GM18873 (cell line): ENCODE measurements at regions not wholly inside any gene's neighbourhood (a gene's known extent, or its start where the extent isn't known, plus 50 kb on each side); places are given as distances from the start of the nearest gene placed in this dataset.
"Not testable (repeated sequence)": the region's sequence is repeated elsewhere in the genome, so short reads cannot be mapped to it uniquely, and the experiment has no call there.

Source experiments
- ATAC-seq: cut with Tn5 transposase; IDR thresholded peaks from one replicate; pipeline ENCODE4 v1.9.1; 2021; ENCODE audit warnings: mild to moderate bottlenecking, moderate library complexity, moderate number of reproducible peaks; ENCODE audit not compliant: unreplicated experiment, low FRiP score

DNA sequence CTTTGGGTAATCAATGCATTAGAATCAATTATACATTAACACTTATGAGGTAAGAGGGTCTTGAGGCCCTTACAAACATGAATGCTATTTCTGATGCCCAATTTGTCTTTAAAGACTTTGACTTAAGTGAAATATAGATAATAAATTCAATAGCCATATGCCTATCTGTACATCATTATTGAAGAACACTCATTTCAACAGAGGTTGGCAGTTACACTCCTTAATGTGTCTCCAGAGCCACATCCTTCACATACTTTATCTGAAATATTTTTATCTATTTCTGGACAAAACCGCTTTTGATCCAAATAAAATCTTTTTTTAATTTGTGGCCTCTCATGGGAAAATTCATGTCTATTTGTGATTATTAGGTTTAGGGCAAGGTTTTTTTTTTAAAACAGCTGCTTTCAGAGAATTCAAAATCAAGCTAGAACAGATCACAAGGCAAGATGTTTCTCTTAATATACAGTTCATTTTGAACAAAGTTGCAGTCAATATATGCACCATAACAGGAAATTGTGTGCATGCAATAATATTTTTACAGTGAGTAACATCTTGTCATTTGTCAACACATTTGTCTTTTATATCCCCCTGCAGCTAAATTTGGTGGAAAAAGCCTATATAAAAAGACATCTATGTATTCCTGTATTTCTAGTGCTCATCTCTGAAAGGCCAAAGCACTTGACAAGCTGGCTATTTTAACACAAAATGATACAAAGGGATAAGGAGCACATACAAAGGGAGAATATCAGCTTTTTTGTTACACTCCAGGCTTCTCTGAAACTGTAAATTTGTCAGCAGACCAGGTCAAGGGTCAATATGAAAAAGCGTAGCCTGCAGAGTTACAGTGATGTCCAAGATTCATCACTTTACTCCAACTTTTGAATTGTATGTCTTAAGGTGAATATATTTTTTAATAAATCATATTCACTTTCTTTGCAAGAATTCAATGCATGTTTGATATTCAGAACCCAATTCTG lies 146.2 kb upstream of the DPH6 start:
- ATAC-seq: no peak

DNA sequence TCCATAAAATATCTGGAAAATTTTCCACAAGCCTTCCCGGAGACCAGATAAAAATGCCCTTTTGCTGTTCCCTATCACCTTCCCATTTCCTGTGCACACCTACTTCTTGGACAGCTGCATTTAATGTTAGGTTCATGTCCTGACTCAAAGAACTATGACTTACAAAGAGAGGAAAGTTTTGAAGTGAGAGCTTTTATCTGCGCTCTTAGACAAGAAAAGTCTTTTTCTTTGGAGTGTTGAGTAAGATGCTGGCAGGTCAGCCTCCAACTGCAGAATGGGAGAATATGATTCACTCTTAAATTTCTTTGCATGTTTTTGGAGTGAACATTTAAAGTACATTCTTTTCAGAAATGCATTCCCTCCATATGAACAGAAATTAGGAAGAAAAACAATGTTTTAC lies 147.3 kb upstream of the DPH6 start:
- ATAC-seq: no peak

DNA sequence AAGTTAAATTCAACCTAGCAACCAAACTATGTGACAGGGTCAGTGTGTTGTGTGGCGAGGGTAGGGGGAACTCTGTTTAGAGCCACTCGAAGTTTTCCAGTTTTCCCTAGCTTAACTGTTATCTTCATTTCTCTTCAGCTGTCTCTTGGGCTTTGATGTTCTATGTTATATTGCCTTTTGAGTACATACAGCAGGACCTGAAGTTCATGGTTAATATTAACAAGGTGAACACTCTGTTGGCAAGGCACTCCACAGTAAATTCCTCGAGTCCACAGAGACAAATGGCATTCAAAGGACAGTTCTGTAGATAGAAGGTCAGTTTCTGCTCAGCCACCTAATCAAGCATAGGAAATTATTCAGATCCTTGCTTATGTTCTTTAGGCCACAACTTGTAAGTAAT lies 147.9 kb upstream of the DPH6 start:
- ATAC-seq: no peak

DNA sequence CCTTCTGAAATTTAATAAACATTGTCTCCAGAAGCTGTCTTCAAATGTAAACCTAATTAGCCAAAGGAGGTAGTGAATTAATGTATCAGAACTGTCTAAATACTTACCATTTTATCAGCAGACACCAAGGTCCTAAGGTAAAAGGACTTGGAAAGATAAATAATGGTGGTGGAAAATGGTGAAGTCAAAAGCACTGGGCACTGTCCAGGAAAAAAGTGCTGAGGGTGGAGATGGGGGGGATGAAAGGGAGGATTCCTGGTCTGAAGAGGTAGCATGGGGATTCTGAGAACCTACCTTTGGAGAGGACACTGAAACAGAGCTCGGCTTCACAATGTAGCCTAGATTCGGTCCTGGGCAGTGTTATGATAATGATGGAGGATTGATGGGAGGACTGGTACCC lies 149.0 kb upstream of the DPH6 start:
- ATAC-seq: no peak

DNA sequence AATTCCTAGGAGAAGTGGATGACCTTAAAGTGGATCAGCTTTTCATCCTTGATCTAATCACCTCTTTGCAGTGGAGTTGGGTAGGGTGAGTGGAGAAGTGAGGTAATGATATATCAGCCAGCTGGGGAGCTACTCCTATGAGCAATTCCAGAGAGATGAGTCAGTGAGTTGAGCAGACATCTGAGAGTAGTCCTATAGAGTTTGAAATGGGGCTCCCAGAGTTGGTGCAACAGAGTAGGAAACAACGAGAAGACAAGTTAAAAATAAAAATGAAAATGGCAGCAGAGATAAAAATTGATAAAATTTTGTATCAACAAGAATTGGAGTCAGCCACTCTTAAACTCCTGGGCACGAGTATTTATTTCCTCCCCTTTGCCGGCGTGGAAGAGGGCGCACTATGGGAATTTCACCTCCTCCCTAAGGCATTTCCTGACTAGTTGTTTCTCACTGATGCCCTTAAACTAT lies 150.8 kb upstream of the DPH6 start:
- ATAC-seq: no peak

DNA sequence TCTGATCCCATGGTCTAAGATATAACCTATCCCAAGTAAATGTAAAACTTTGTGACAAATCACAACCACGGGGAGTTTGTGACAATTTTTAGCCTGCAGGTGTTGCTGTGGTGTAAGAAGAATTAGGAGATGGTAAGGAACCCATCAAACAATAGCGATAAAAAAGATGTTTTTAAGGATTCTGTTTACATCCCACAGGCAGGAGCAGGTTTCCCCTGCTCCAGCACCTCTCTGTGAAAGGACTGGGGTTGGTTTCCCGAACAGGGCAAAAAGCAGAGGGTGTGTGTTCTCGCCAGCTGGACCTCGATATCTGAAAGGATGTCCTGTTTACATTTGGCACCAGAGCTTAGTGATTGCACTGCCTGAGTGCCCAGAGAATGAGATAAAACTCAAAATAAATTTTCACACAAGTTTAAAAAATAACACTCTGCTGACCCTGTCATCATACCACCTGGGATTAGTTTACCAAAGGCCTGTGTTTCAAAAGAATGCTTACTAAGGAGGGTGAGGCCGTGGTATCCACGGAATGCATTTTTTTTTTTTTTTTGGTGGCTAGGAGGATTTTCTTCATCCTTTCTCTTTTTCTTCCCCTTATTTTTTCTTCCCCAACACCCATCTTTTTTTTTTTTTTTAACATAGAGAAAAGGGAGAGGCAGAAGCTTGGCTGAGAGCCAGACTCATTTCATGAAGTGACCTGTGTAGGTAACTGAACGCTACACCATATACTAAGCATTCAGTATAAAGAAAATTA lies 151.8 kb upstream of the DPH6 start:
- no peak for ATAC-seq

DNA sequence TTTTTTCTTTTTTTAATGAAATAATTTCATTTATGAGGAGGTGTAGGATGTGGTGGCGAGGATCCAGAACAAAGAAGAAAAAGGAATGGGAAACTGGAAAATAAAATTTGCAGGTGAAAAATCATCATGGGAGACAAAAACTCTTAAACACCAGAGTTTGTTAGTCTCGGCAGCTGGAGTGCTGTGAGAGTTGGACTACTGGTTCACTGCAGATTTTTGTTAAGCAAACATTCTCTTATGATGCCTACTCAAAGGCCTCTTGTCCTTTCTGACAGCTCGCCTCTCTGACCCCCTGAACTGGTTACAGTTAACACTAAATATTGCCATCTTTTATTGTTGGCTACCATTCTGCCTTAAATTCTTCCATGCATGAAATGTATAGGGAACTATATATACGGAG lies 152.4 kb upstream of the DPH6 start:
- ATAC-seq: no peak

DNA sequence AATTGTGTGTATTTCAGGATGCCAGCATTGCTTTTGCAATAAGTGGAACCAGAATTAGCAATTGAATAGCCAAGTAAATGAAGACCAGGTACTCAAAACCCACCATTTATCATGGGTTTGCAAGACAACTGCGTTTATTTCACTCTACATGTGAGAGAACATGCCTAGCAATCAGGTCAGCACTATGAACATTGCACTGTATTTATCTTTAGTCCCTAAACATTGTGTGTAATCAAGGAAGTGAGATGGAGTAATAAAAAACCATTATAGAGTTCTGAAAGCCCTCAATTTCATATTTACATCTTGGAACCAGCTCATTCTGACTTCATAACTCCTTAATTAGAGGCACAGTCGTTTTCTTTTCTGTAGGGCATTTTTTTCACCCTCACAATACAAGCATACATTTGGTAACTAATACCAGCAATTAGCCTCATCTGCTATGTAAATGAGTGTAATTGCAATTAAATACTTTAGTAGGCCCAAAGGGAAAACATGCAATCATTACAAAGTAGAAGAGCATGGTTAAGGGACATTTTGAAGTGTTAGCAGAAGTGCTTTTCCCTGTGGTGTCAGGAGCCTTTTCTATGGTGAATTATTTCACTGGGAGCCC lies 153.1 kb upstream of the DPH6 start:
- no peak for ATAC-seq

DNA sequence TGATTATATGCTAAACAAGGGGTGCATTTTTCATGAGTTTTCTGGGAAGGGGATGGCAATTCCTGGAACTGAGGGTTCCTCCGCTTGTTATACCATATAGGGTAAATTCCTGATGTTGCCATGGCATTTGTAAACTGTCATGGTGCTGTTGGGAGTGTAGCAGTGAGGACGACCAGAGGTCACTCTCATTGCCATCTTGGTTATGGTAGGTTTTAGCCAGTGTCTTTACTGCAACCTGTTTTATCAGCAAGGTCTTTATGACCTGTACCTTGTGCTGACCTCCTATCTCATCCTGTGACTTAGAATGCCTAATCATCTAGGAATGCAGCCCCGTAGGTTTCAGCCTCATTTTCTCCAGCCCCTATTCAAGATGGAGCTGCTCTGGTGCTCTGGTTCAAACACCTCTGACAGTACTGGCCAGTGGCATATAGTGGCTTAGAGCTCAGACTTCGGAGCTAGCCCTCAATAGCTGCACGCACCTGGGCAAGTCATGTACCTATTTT lies 154.2 kb upstream of the DPH6 start:
- ATAC-seq: not testable (repeated sequence)

DNA sequence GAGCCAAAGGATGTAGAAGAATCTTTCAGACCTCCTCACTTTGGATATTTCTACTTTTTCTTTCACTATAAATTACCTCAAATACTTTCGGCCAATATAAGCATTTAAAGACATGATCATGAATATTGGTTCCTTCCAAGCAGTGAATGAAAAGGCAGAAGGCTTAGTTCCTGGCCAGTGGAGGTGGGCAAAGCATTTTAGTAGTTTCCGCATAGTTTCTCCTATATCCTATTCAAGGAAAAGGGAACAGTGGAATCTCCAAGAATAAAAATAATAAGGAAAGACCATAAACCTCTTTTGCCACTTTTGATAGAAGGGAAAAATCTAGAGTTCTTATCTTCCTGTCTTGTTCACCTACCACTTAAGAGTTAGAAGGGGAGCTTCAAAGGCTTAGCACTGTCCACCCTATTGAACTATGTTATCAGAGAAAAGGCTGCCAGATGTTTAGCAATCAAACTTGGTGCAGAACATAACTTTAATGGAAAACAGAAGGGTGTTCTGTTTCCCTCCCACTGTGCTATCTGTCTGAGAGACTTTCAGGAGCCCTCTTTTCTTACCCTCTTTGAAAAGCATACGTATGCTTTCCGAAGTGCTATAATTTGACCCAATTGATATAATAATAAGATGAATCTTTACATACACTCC lies 155.6 kb upstream of the DPH6 start:
- no peak for ATAC-seq

DNA sequence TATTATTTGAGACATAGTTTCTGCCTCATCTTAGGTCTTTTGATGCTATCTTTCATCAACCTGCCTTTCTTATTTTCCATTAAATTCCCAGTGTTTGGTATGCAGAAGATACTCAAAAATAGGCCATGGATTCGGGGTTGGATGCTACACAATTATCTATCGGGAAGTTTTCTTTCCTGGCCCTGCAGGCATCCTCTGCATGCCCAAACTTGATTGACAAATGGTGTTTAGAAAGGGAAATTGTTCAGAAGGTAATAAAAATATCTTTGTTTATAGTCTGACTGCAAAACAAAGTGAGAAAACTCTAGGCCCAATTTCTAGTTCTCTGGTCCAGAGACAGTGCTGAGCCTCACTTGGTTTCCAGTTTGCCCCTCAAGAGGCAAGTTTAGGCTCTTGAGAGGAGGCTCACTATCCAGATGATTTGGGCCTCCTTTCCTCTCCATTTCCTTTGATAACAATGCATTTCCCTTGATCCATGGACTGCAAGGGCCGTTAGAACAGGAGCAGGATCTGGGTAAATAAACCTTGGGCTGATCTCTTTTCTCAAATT lies 157.1 kb upstream of the DPH6 start:
- ATAC-seq: no peak

DNA sequence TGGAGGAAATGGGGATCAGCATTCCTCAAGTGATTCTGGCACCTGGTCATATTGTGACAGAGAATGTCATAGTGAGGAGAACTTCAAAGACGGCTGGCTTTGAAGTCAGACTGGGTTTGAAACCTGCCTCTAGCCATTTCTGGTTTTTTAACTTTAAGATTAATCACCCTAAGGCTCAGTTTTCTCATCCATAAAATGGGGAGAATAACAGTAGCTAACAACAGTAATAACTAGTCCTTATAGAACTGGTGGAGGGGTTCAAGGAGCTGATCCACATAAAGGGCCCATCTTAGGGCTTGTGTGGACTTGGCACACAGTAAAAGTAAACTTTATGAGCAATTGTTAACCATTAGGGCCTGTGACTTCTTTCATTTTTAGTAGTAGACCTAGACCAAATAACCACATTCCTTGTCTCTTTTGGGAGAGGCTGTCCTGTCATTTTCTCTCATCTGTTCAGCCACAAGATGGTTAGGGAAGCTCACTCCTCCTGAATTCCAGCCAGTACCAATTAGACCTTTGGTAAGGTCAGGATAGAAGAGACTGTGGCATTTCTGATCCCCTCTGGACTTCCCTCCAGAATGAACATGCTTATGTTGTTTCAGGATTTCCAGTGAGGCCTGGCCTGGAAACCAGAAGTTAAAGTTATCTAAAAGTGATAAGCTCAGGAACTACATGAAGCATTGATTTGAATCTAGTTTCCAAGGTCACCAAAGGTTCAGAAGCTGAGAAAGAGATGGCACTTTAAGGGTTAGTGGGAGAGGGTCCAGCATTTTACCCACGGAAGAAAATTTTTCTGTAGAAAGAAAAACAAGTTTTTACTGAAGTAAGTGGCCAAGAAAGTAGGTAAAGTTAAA lies 159.3 kb upstream of the DPH6 start:
- no peak for ATAC-seq

DNA sequence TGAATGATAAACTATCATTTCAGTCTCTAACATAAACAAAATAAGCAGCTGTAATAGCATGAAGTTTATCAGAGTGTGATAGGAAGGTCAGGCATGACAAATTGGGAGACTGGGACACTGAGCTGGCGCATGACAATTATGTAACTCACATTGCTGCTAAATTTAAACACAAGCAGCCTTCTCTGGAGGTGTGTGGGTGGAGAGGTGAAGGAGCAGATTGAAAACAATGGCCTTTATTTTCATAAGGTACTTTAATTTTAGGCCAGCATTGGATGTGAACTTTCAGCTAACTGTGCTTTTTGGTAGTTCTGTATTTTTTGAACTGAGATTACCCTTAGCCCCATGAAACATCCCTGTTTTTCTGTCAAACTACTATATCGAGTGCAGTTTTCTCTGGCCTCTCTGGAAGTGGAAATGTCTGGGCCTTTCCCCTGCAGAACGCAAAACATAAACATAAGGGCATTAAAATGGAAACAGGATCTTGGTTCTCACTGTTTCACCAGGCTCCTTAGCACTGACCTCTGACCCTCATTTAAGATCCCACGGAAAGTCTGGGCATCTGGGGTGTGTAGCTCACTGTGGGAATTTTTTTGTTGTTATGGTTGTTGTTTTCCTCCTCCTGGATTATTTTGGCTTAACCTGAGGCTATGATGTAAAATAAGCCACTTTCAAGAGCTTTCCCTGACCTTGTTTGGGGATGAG lies 160.1 kb upstream of the DPH6 start:
- no peak for ATAC-seq

DNA sequence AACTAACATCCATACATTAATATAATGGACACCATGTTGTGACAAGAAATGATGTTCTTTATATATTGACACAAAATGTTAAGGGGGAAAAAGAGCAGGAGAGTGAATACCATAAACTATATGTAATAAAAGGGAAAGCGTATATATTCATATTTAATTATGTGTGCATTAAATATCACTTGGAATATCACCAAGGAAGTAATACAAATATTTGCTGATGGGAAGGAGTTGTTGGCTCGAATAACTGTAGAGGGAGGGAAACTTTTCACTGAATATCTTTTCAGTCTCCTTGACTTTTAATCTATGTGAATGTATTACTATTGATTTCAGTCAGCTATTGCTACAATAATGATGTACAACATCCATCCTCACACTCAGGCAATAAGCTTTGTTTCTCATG lies 167.0 kb upstream of the DPH6 start:
- no peak for ATAC-seq

DNA sequence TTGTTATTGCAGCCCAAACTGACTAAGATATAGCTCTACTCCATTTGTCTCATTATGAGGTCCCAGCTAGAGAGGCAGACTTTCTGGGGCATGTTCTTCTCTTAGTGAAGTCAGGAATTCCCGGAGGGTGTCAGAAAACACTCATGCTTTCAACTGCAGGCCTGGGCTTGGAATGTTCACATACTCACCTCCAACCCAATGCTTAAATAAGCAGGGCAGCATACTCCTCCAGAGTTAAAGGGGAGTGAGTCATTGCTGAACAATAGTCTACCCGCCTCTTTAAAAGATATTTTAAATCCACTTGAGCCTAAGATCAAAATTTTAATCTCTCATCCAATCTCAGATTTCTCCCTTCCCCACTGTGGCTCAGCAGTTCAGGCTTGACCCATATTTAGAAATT lies 167.8 kb upstream of the DPH6 start:
- ATAC-seq: no peak

DNA sequence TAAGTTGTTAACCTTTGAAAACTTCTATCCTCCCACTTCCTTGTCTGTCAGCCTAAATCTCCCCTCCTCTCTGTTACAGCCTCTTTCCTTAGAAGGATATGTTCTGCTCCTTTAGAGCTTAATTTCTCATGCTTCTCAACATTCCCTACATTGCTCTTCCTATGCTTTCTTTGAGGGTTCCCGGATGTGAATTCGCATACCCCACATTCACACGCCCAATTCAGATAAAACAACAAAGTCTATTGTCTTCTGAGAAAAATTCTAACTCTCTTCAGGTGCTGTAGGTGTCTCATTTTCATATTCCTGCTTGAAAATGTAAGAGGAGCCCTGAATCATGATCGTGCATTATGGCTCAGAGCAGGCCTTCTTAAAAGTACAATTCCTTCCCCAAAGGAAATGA lies 171.8 kb upstream of the DPH6 start:
- ATAC-seq: no peak

DNA sequence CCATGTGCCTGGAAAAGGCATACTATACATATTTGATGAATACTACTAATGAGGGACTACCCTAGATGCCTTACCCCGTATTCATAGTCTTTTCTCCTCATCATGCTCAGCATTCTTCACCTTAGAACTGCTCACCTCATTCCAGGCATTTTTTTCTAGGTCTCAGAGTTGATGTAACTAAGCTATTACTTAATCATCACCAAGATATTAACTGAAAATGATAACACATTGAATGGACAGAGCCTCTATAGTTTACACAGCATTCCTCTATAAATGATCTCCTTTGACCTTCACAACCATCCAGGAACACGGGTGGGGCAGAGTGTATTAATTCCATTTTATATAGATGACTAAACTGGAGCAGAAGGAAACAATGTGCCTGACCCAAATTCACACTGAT lies 174.1 kb upstream of the DPH6 start:
- ATAC-seq: no peak

DNA sequence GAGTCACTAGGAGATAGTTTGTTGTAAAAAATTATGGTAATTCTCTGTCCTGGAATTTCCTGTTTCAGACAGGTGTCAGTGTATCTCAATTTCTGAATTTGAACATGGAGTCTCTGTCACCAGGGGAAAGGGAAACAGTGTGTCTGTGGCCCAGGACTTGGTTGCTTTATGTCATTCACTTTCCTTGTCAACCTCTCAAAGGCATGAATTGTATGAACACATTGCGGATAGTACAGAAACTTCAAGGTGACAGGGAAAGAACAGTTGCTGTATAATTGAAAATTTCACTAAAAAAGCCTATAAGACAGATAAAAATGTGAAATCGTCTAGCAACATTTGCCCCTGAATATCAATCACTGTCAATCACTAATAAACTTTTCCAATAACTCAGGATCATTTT lies 175.0 kb upstream of the DPH6 start:
- no peak for ATAC-seq

DNA sequence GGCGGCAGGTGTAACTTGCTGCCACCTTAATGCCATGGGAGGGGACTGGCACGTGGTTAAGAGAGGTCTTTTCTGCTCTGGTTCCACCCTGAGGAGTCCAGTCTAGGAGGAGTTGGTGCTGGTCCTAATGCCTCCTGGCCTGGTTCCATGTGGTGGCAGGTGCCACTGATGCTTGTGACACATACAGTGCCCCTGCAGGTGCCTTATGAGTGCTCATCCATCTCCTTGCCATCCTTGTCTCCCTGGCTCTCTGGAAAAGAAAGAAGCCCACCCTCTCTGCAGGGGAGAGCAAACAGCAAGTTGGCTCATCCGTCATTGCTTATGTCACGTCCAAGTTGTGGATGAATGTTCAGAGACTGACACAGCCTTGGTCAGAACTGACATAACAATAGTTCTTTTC lies 175.8 kb upstream of the DPH6 start:
- no peak for ATAC-seq
